Lung (tissue), 11 donors: ENCODE measurements at regions not wholly inside any gene's neighbourhood (a gene's known extent, or its start where the extent isn't known, plus 50 kb on each side); places are given as distances from the start of the nearest gene placed in this dataset.

Experiments used
- ATAC-seq: fragments of 200-7000 bp; cut with Tn5 transposase; one replicate; pipeline ENCODE4 v1.9.1; 2020; ENCODE audit warnings: moderate number of reproducible peaks; ENCODE audit not compliant: insufficient read depth, low FRiP score
- DNase-seq, 3 donors: peaks; one replicate each; pipeline ENCODE4 v3.0.0-alpha.2; 2013 to 2017
- H3K27ac ChIP-seq, 2 donors: one replicate each; pipeline ENCODE4 v1.5.1; 2013; ENCODE audit warnings: mild to moderate bottlenecking in 2 of 2, moderate library complexity in 2 of 2, control low read depth in 1 of 2, inconsistent platforms in 1 of 2, low read depth in 1 of 2, low read length in 1 of 2
- H3K27me3 ChIP-seq, 3 donors: one replicate each; pipeline ENCODE4 v1.5.1; 2013; ENCODE audit warnings: low read length in 2 of 3; ENCODE audit not compliant: control insufficient read depth in 3 of 3, insufficient read depth in 3 of 3
- H3K36me3 ChIP-seq, 4 donors: one replicate each; pipeline ENCODE4 v1.5.1; 2013; ENCODE audit warnings: low read length in 4 of 4, mild to moderate bottlenecking in 1 of 4, moderate library complexity in 1 of 4; ENCODE audit not compliant: control insufficient read depth in 4 of 4, insufficient read depth in 4 of 4
- H3K4me1 ChIP-seq, 5 donors: one replicate each; pipeline ENCODE4 v1.5.1; 2013; ENCODE audit warnings: low read length in 5 of 5, mild to moderate bottlenecking in 2 of 5, moderate library complexity in 1 of 5; ENCODE audit not compliant: control insufficient read depth in 5 of 5, insufficient read depth in 5 of 5
- H3K4me3 ChIP-seq: one replicate; pipeline ENCODE4 v1.5.1; 2013; ENCODE audit warnings: mild to moderate bottlenecking, control low read depth, moderate library complexity
- H3K9ac ChIP-seq, 2 donors: one replicate each; pipeline ENCODE4 v1.5.1; 2013; ENCODE audit warnings: low read length in 2 of 2, control low read depth in 1 of 2; ENCODE audit not compliant: insufficient read depth in 1 of 2
- H3K9me3 ChIP-seq, 4 donors: one replicate each; pipeline ENCODE4 v1.5.1; 2013; ENCODE audit warnings: low read length in 3 of 4, mild to moderate bottlenecking in 1 of 4, moderate library complexity in 1 of 4; ENCODE audit not compliant: control insufficient read depth in 4 of 4, insufficient read depth in 3 of 4
- CTCF ChIP-seq: IDR thresholded peaks from 2 replicates; pipeline ENCODE4 v1.5.1; 2012; ENCODE audit warnings: mild to moderate bottlenecking; ENCODE audit errors: control extremely low read depth, extremely low read depth
- WGBS, 2 donors: extraction: QIAGEN DNeasy Blood & Tissue Kit; methylation state at CpG; one replicate each; pipeline ENCODE4 v1.1.7; 2013; 5-methylcytosine and 5-hydroxymethylcytosine counted together
- donor health status: control.
- donor health status: control.
- donor health status: Bipolar disorder and iron deficiency.
- donor health status: healthy.
- donor health status: DM: yes; HTN: yes; CAD: no.

- no peaks in the 10 kb centered on the region for H3K27me3 ChIP-seq
- no peak overlapping the region for H3K27ac ChIP-seq
- no peaks in the 10 kb centered on the region for H3K9me3 ChIP-seq
- no peaks in the 10 kb centered on the region for H3K36me3 ChIP-seq
- no peak overlapping the region for H3K4me3 ChIP-seq
- no peak for DNase-seq
- H3K9ac ChIP-seq: no peak overlapping the region
- TF ChIP-seq CTCF: no peak
- no peak for ATAC-seq
- no peaks in the 10 kb centered on the region for H3K4me1 ChIP-seq
These were observed 551.6 kb downstream of the COL12A1 start for GRCh38 chr6:74654296-74654695.

GRCh38 chr6:74651948-74652842, 553.7 kb downstream of the COL12A1 start:
- WGBS, 2 donors: 77 to 78% methylated on average over 5 of the region's 5 CpGs
- H3K4me3 ChIP-seq: no peak overlapping the region
- no peak overlapping the region for H3K27ac ChIP-seq
- no peaks in the 10 kb centered on the region for H3K4me1 ChIP-seq
- no peak for ATAC-seq
- H3K9ac ChIP-seq: no peak overlapping the region
- no peaks in the 10 kb centered on the region for H3K9me3 ChIP-seq
- no peak for DNase-seq
- no peak for TF ChIP-seq CTCF
- no peaks in the 10 kb centered on the region for H3K27me3 ChIP-seq
- no peaks in the 10 kb centered on the region for H3K36me3 ChIP-seq

GRCh38 chr6:74650668-74651067, 555.2 kb downstream of the COL12A1 start:
- no peaks in the 10 kb centered on the region for H3K27me3 ChIP-seq
- no peak overlapping the region for H3K4me3 ChIP-seq
- TF ChIP-seq CTCF: no peak
- 89 to 92% methylated on average over 3 of the region's 3 CpGs for WGBS, 2 donors
- H3K4me1 ChIP-seq: no peaks in the 10 kb centered on the region
- no peak overlapping the region for H3K27ac ChIP-seq
- DNase-seq: no peak
- peaks cover 0 to 5% (median 0%) of the 10 kb centered on the region in 4 donors for H3K9me3 ChIP-seq
- H3K9ac ChIP-seq: no peak overlapping the region
- ATAC-seq: no peak
- H3K36me3 ChIP-seq: no peaks in the 10 kb centered on the region
